Upper lobe of left lung (tissue), 4 donors: ENCODE measurements at regions not wholly inside any gene's neighbourhood (a gene's known extent, or its start where the extent isn't known, plus 50 kb on each side); places are given as distances from the start of the nearest gene placed in this dataset.

ENCODE experiments used
- POLR2A ChIP-seq, 4 donors: fragments of 450-650 bp; IDR thresholded peaks; one replicate each; pipeline ENCODE4 v1.5.1; 2016 to 2017; ENCODE audit warnings: antibody characterized with exemption in 4 of 4, mild to moderate bottlenecking in 2 of 4
- POLR2AphosphoS5 ChIP-seq, 2 donors: sonication (generic); formaldehyde crosslinking; IDR thresholded peaks; one replicate each; pipeline ENCODE4 v1.5.1; 2017; ENCODE audit warnings: antibody characterized with exemption in 2 of 2
- TF ChIP-seq, protein P1 (sequence below), 6 experiments: fragments of 450-650 bp in 4 of 6; fragments of 200-600 bp in 2 of 6; sonication (generic) in 2 of 6; IDR thresholded peaks; one replicate each; pipeline ENCODE4 v1.5.1; 2016 to 2019; ENCODE audit warnings: antibody characterized with exemption in 6 of 6

DNA sequence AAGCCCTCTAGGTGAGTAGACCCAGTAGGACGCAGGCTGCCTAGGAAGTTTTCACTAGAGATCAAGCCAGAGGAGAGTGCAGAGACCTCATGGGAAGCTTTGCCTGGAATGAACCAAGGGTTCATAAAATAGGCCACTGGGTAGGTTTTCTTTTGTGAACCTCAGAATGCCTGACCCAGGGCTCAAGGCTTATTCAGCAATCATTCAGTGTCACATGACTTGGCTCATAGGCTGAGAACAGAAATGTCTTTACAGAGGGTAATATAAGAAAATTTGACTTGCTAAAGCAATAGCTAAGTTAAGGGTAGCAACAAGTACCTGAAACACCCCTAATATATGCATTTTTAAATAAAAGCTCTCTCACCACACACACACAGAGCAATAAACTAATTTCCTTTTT, 132.6 kb downstream of the RAB38 start:
- TF ChIP-seq, protein P1, sequence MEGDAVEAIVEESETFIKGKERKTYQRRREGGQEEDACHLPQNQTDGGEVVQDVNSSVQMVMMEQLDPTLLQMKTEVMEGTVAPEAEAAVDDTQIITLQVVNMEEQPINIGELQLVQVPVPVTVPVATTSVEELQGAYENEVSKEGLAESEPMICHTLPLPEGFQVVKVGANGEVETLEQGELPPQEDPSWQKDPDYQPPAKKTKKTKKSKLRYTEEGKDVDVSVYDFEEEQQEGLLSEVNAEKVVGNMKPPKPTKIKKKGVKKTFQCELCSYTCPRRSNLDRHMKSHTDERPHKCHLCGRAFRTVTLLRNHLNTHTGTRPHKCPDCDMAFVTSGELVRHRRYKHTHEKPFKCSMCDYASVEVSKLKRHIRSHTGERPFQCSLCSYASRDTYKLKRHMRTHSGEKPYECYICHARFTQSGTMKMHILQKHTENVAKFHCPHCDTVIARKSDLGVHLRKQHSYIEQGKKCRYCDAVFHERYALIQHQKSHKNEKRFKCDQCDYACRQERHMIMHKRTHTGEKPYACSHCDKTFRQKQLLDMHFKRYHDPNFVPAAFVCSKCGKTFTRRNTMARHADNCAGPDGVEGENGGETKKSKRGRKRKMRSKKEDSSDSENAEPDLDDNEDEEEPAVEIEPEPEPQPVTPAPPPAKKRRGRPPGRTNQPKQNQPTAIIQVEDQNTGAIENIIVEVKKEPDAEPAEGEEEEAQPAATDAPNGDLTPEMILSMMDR (IDR thresholded peaks at IDR 0.05), result no peak
- TF ChIP-seq POLR2A (IDR thresholded peaks at IDR 0.05), result no peak
- no peak for TF ChIP-seq POLR2AphosphoS5 (IDR thresholded peaks at IDR 0.05)
